ENCODE measurements at regions not wholly inside any gene's neighbourhood (a gene's known extent, or its start where the extent isn't known, plus 50 kb on each side); places are given as distances from the start of the nearest gene placed in this dataset.

- intact Hi-C loops (cut with DNase I): no loop called here
- ATAC-seq (no peak), DNase-seq (ENCODE audit: missing footprints) (no peak)
Observed at GRCh38 chr10:14468023-14468441, 137.3 kb upstream of the FRMD4A start.

- DNase-seq (ENCODE audit: missing footprints) (no peak), ATAC-seq (no peak)
- intact Hi-C loops (cut with DNase I): no loop called here
Observed at GRCh38 chr10:14466257-14466656, 135.5 kb upstream of the FRMD4A start.

- intact Hi-C loops (cut with DNase I): no loop called here
- no peak for ATAC-seq
- DNase-seq (ENCODE audit: missing footprints): no peak
Observed at GRCh38 chr10:14460447-14460846, 129.7 kb upstream of the FRMD4A start.

- intact Hi-C loops (cut with DNase I): no loop called here
- no peak for DNase-seq (ENCODE audit: missing footprints)
- no peak for ATAC-seq
Observed at GRCh38 chr10:14459665-14460064, 128.9 kb upstream of the FRMD4A start.

GRCh38 chr10:14456870-14457266 is 126.1 kb upstream of the FRMD4A start:
- intact Hi-C loops (cut with DNase I): no loop called here
- no peak for ATAC-seq
- DNase-seq (ENCODE audit: missing footprints): no peak

GRCh38 chr10:14456218-14456869 is 125.6 kb upstream of the FRMD4A start:
- DNase-seq (ENCODE audit: missing footprints) (no peak), ATAC-seq (no peak)
- intact Hi-C loops (cut with DNase I): no loop called here

- intact Hi-C loops (cut with DNase I): no loop called here
- DNase-seq (ENCODE audit: missing footprints) (no peak), ATAC-seq (no peak)
Observed at GRCh38 chr10:14454629-14455028, 123.9 kb upstream of the FRMD4A start.

GRCh38 chr10:14454206-14454605 is 123.5 kb upstream of the FRMD4A start:
- DNase-seq (ENCODE audit: missing footprints): no peak
- intact Hi-C loops (cut with DNase I): no loop called here
- no peak for ATAC-seq

GRCh38 chr10:14453593-14453992 is 122.9 kb upstream of the FRMD4A start:
- no peak for ATAC-seq
- intact Hi-C loops (cut with DNase I): no loop called here
- no peak for DNase-seq (ENCODE audit: missing footprints)

GRCh38 chr10:14451341-14451740 is 120.6 kb upstream of the FRMD4A start:
- intact Hi-C loops (cut with DNase I): no loop called here
- no peak for ATAC-seq

GRCh38 chr10:14450041-14450491 is 119.3 kb upstream of the FRMD4A start:
- DNase-seq (ENCODE audit: missing footprints): no peak
- peak; percentile 89 for ATAC-seq
- intact Hi-C loops (cut with DNase I): no loop called here

More at GRCh38 chr10:14451341-14451740, 120.6 kb upstream of the FRMD4A start:
- no peak for DNase-seq (ENCODE audit: missing footprints)

- intact Hi-C loops (cut with DNase I): no loop called here
- no peak for DNase-seq (ENCODE audit: missing footprints)
- no peak for ATAC-seq
Observed at GRCh38 chr10:14449293-14449815, 118.6 kb upstream of the FRMD4A start.

GRCh38 chr10:14448197-14448990 is 117.7 kb upstream of the FRMD4A start:
- DNase-seq (ENCODE audit: missing footprints) (no peak), ATAC-seq (no peak)
- intact Hi-C loops (cut with DNase I): no loop called here

- no peak for ATAC-seq
- intact Hi-C loops (cut with DNase I): no loop called here
- no peak for DNase-seq (ENCODE audit: missing footprints)
Observed at GRCh38 chr10:14447094-14447839, 116.5 kb upstream of the FRMD4A start.

- peak; percentile 56 for ATAC-seq
- intact Hi-C loops (cut with DNase I): no loop called here
- no peak for DNase-seq (ENCODE audit: missing footprints)
Observed at GRCh38 chr10:14439451-14440259, 108.9 kb upstream of the FRMD4A start.

- no peak for DNase-seq (ENCODE audit: missing footprints)
- intact Hi-C loops (cut with DNase I): no loop called here
- ATAC-seq: no peak
Observed at GRCh38 chr10:14438576-14438975, 107.9 kb upstream of the FRMD4A start.

GRCh38 chr10:14438057-14438456 is 107.3 kb upstream of the FRMD4A start:
- intact Hi-C loops (cut with DNase I): no loop called here
- DNase-seq (ENCODE audit: missing footprints) (no peak), ATAC-seq (no peak)

GRCh38 chr10:14435976-14436632 is 105.4 kb upstream of the FRMD4A start:
- ATAC-seq: no peak
- intact Hi-C loops (cut with DNase I): no loop called here

More at GRCh38 chr10:14435976-14436632, 105.4 kb upstream of the FRMD4A start:
- no peak for DNase-seq (ENCODE audit: missing footprints)
